ENCODE measurements at regions not wholly inside any gene's neighbourhood (a gene's known extent, or its start where the extent isn't known, plus 50 kb on each side); places are given as distances from the start of the nearest gene placed in this dataset.

DNA sequence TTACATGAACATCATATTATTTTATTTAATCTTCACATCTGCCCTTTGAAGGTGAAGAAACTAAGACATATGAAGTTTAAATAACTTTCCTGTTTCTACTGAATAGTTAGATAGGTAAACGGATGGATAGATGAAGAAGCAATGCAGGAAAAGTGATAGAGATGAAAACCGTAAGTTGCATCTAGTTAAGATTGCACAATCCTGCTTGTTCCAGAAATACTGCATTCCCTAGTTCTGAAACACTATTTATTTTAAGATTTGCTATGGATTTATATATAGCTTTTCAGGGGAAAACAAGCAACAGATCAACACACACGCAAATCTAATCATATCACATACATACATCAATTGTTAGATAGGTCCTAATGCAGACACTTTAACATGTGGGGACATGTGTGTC is 512.7 kb upstream of the C16orf82 start:
- H3K27me3 Mint-ChIP-seq (ENCODE audit: insufficient read depth, unreplicated experiment): no peaks in the 10 kb centered on the region
- no peak overlapping the region for H3K4me3 Mint-ChIP-seq (ENCODE audit: unreplicated experiment)
- CTCF ChIA-PET: no interaction called here
- no peaks in the 10 kb centered on the region for H3K4me1 Mint-ChIP-seq (ENCODE audit: insufficient read depth, unreplicated experiment)
- intact Hi-C loops (cut with micrococcal nuclease): no loop called here
- BruUV-seq (replicated peaks): no TSS peak
- no peak for DNase-seq (ENCODE audit: unreplicated experiment)
- no peaks in the 10 kb centered on the region for H3K36me3 Mint-ChIP-seq (ENCODE audit: insufficient read depth, unreplicated experiment)
- TF ChIP-seq, protein P1, sequence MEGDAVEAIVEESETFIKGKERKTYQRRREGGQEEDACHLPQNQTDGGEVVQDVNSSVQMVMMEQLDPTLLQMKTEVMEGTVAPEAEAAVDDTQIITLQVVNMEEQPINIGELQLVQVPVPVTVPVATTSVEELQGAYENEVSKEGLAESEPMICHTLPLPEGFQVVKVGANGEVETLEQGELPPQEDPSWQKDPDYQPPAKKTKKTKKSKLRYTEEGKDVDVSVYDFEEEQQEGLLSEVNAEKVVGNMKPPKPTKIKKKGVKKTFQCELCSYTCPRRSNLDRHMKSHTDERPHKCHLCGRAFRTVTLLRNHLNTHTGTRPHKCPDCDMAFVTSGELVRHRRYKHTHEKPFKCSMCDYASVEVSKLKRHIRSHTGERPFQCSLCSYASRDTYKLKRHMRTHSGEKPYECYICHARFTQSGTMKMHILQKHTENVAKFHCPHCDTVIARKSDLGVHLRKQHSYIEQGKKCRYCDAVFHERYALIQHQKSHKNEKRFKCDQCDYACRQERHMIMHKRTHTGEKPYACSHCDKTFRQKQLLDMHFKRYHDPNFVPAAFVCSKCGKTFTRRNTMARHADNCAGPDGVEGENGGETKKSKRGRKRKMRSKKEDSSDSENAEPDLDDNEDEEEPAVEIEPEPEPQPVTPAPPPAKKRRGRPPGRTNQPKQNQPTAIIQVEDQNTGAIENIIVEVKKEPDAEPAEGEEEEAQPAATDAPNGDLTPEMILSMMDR (IDR thresholded peaks at IDR 0.05; ENCODE audit: unreplicated experiment): no peak
- H3K9me3 Mint-ChIP-seq (ENCODE audit: unreplicated experiment): peaks cover 20% of the 10 kb centered on the region
- POLR2A ChIA-PET: no interaction called here
- H3K27ac Mint-ChIP-seq (ENCODE audit: low read depth, unreplicated experiment): no peak overlapping the region

DNA sequence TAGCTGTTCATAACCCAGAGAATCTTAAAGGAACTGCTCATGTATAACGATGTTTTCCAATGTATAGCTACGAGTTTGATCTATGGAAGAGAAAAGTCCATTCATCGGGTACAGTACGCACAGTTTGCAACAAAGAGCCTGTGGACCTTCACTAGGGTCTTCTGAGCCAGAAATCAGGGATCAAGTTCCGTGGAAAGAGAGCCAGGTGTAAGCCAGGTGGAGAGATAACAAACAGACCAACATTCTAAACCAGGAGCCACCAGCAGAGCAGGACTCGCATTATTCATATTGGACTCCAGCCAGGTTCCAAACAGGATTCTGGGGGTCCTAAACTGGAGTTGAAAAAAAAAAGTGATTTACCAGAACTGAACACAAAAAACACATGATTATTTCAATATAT is 505.4 kb upstream of the C16orf82 start:
- Mint-ChIP-seq H3K4me3 (ENCODE audit: unreplicated experiment) (no peak overlapping the region), H3K36me3 (ENCODE audit: insufficient read depth, unreplicated experiment) (no peaks in the 10 kb centered on the region), H3K27ac (ENCODE audit: low read depth, unreplicated experiment) (no peak overlapping the region), H3K9me3 (ENCODE audit: unreplicated experiment) (peaks cover 29% of the 10 kb centered on the region), H3K27me3 (ENCODE audit: insufficient read depth, unreplicated experiment) (no peaks in the 10 kb centered on the region), H3K4me1 (ENCODE audit: insufficient read depth, unreplicated experiment) (no peaks in the 10 kb centered on the region)
- ChIA-PET CTCF (no interaction called here), POLR2A (no interaction called here)
- no TSS peak for BruUV-seq (replicated peaks)
- DNase-seq (ENCODE audit: unreplicated experiment): no peak
- intact Hi-C loops (cut with micrococcal nuclease): no loop called here
- TF ChIP-seq, protein P1 (IDR thresholded peaks at IDR 0.05; ENCODE audit: unreplicated experiment): no peak

DNA sequence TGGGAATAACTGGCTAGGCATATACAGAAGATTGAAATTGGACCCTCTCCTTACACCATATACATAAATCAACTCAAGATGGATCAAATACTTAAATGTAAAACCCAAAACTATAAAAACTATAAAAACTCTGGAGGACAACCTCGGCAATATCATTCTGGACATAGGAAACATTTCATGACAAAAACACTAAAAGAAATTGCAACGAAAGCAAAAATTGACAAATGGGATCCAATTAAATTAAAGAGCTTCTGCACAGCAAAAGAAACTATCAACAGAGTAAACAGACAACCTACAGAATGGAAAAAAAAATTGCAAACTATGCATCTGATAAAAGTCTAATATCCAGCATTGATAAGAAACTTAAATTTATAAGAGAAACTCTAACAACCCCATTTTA is 503.7 kb upstream of the C16orf82 start:
- CTCF ChIA-PET: no interaction called here
- intact Hi-C loops (cut with micrococcal nuclease): no loop called here
- peaks cover 27% of the 10 kb centered on the region for H3K9me3 Mint-ChIP-seq (ENCODE audit: unreplicated experiment)
- no peaks in the 10 kb centered on the region for H3K4me1 Mint-ChIP-seq (ENCODE audit: insufficient read depth, unreplicated experiment)
- BruUV-seq (replicated peaks): no TSS peak
- DNase-seq (ENCODE audit: unreplicated experiment): no peak
- H3K36me3 Mint-ChIP-seq (ENCODE audit: insufficient read depth, unreplicated experiment): no peaks in the 10 kb centered on the region
- TF ChIP-seq, protein P1 (IDR thresholded peaks at IDR 0.05; ENCODE audit: unreplicated experiment): no peak
- no peak overlapping the region for H3K27ac Mint-ChIP-seq (ENCODE audit: low read depth, unreplicated experiment)
- H3K4me3 Mint-ChIP-seq (ENCODE audit: unreplicated experiment): no peak overlapping the region
- POLR2A ChIA-PET: interaction anchor here (0.6 kb wide), 1 partner anchor 238 kb away, joined by 3 read pairs; no protein-coding TSS in a partner anchor
- no peaks in the 10 kb centered on the region for H3K27me3 Mint-ChIP-seq (ENCODE audit: insufficient read depth, unreplicated experiment)

DNA sequence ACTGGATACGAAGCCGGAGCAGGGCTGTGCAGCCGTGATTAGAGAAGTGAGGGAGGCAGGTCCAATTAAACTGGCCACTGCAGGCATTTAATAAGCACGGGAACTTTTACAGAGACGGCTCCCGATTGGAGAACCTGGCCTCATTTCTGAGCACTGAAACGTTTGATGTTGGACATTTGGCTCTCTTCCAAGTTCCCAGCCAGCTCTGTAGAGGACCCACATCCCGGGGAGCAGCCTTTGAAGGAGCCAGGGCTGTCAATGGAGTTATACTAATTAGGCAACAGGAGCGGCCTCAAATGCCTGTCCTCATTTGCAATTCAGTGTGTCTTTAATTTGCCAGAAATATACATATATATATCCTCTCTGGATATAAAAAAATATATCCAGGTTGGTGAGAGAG is 499.4 kb upstream of the C16orf82 start:
- no peaks in the 10 kb centered on the region for H3K27me3 Mint-ChIP-seq (ENCODE audit: insufficient read depth, unreplicated experiment)
- H3K36me3 Mint-ChIP-seq (ENCODE audit: insufficient read depth, unreplicated experiment): no peaks in the 10 kb centered on the region
- intact Hi-C loops (cut with micrococcal nuclease): no loop called here
- H3K4me3 Mint-ChIP-seq (ENCODE audit: unreplicated experiment): no peak overlapping the region
- TF ChIP-seq, protein P1 (IDR thresholded peaks at IDR 0.05; ENCODE audit: unreplicated experiment): no peak
- DNase-seq (ENCODE audit: unreplicated experiment): no peak
- ChIA-PET POLR2A (no interaction called here), CTCF (interaction anchor here (0.8 kb wide), 1 partner anchor 142 kb away, joined by 3 read pairs; no protein-coding TSS in a partner anchor)
- no peak overlapping the region for H3K27ac Mint-ChIP-seq (ENCODE audit: low read depth, unreplicated experiment)
- no peaks in the 10 kb centered on the region for H3K4me1 Mint-ChIP-seq (ENCODE audit: insufficient read depth, unreplicated experiment)
- H3K9me3 Mint-ChIP-seq (ENCODE audit: unreplicated experiment): peaks cover 36% of the 10 kb centered on the region
- BruUV-seq (replicated peaks): no TSS peak

Data from MCF 10A (cell line).